ENCODE measurements at regions not wholly inside any gene's neighbourhood (a gene's known extent, or its start where the extent isn't known, plus 50 kb on each side); places are given as distances from the start of the nearest gene placed in this dataset.

DNA sequence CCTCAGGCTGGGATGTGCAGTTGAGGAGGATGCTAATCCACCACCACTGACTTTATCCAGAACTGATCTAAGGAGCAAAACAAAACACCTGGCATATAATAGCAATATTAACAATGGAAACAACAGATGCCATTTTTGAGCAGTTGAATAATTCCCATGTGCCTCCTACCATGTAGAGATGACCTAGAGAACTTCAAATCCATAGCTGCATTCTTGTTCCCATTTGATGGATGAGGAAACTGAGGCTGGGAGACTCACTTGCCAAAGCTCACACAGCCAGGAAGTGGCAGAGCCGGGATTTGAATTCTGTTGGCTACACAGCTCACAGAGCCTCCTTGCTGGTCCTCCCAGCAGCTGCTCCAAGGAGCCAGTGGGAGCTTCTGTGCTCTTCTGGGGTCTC is 155.8 kb upstream of the MYL2 start:
- TF ChIP-seq, protein P1, sequence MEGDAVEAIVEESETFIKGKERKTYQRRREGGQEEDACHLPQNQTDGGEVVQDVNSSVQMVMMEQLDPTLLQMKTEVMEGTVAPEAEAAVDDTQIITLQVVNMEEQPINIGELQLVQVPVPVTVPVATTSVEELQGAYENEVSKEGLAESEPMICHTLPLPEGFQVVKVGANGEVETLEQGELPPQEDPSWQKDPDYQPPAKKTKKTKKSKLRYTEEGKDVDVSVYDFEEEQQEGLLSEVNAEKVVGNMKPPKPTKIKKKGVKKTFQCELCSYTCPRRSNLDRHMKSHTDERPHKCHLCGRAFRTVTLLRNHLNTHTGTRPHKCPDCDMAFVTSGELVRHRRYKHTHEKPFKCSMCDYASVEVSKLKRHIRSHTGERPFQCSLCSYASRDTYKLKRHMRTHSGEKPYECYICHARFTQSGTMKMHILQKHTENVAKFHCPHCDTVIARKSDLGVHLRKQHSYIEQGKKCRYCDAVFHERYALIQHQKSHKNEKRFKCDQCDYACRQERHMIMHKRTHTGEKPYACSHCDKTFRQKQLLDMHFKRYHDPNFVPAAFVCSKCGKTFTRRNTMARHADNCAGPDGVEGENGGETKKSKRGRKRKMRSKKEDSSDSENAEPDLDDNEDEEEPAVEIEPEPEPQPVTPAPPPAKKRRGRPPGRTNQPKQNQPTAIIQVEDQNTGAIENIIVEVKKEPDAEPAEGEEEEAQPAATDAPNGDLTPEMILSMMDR (IDR thresholded peaks at IDR 0.05): no peak
- TF ChIP-seq ZFX (IDR thresholded peaks at IDR 0.05; ENCODE audit: borderline replicate concordance): no peak
- no peak overlapping the region for H3K27ac ChIP-seq

DNA sequence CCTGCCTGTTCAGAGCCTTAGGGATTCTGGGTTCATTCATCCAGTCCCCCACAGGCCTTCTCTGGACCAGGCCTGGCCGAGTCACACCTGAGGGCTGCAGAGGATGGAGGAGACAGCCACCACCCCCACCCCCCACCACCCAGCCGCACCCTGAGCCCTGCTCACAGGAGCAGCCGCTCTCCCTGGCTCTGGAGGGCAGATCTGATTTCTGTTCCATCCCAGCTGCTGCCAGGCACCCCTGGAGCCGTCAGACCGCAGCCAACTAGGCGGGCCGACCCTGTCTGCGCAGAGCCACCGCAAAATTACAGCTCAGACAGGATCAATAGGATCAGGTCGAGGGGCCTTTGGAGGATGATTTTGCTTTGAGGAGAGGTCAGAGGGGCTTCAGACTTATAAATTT is 154.6 kb upstream of the MYL2 start:
- TF ChIP-seq, protein P1 (IDR thresholded peaks at IDR 0.05): no peak
- no peak for TF ChIP-seq ZFX (IDR thresholded peaks at IDR 0.05; ENCODE audit: borderline replicate concordance)
- H3K27ac ChIP-seq: no peak overlapping the region

DNA sequence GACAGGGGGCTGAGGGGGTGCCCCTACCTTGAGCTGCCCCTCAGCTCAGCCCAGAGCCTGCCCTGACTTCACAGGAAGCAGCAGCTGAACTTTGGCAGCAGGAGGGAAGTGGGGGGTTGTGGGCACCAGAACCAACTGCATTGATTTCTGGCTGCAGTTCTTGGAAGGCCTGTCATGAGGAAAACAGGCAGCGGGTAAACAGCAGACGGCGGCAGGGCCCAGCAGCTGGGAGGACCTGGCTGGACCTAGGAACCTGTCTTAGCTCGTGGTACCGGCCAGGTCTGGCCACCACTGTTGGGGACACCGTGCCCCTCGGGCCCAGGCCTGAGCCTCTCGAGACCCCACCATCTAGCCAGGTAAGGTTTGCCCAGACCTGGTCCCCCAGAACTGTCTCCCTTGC is 154.2 kb upstream of the MYL2 start:
- TF ChIP-seq, protein P1 (IDR thresholded peaks at IDR 0.05): no peak
- TF ChIP-seq ZFX (IDR thresholded peaks at IDR 0.05; ENCODE audit: borderline replicate concordance): no peak
- no peak overlapping the region for H3K27ac ChIP-seq

DNA sequence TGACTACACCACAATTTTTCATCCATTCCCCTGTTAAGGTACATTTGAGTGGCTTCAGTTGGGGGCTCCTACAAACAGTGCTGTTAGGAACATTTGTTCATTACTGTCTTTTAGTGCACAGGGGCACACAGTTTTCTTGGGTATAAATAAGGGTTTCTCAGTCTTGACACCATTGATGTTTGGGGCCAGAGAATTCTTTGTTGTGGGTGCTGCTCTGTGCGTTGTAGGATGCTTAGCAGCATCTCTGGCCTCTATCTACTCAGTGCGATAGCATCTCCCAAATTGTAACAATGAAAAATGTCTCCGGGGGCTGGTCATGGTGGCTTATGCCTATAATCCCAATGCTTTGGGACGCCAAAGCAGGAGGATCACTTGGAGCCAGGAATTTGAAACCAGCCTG is 153.0 kb upstream of the MYL2 start:
- TF ChIP-seq, protein P1 (IDR thresholded peaks at IDR 0.05): no peak
- TF ChIP-seq ZFX (IDR thresholded peaks at IDR 0.05; ENCODE audit: borderline replicate concordance): no peak
- no peak overlapping the region for H3K27ac ChIP-seq

DNA sequence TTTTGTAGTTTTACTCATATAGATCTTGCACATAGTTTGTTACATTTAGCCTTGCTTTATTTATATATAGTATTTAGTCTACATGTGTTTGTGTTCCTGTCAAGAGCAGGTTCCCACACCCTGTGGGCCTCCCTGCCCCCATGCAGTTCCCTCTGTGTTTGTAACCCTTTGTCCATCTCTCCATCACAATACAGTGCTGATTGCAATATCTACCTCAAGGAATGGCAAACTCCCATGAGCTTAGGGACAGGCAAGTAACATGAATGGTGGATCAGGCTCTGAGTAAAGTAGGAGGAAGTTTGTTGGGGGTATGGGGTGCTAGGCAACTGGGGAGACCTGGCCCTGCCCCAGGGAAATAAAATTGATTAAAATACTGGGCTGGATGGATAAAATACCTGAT is 151.9 kb upstream of the MYL2 start:
- no peak overlapping the region for H3K27ac ChIP-seq
- TF ChIP-seq ZFX (IDR thresholded peaks at IDR 0.05; ENCODE audit: borderline replicate concordance): no peak
- TF ChIP-seq, protein P1 (IDR thresholded peaks at IDR 0.05): no peak

DNA sequence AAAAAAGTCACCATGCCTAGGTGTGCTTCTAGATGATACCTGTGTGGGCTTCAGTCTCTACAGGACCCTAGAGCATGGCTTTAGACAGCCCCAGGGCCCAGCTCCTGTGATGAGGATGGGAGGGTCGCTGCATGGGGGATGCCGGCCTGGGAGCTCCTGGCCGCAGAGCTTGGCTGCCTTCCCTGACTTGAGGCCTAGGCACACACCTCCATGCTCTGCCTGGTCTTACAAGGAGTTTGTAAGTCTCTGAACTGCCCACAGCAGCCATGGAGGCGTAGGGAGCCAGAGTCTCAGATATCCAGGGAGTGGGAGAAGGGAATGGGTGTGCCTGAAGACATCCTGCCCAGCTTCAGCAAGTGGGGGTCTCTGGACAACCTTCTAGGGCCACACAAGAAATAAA is 149.5 kb upstream of the MYL2 start:
- no peak overlapping the region for H3K27ac ChIP-seq
- TF ChIP-seq, protein P1 (IDR thresholded peaks at IDR 0.05): no peak
- TF ChIP-seq ZFX (IDR thresholded peaks at IDR 0.05; ENCODE audit: borderline replicate concordance): no peak

DNA sequence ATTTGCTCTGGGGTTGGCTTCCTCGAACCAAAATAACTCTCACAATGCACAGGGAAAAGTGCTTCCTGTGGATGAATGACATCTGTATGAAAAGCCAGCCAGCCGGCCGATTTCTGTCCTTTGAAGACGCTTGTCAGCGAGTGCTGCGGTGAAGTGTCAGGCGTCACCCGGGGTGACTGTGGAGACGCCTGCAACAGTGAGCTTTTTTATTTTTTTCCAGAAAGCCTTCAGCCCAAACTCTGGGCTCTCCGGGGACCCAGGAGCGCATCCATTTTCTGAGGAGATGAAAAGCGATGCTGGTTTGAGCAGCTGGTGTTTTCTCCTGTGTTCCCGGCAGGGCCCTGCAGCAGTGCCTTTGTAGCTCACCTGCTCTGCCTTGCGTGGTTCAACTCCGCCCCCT is 147.9 kb upstream of the MYL2 start:
- TF ChIP-seq, protein P1 (IDR thresholded peaks at IDR 0.05): no peak
- TF ChIP-seq ZFX (IDR thresholded peaks at IDR 0.05; ENCODE audit: borderline replicate concordance): no peak
- no peak overlapping the region for H3K27ac ChIP-seq
